ENCODE measurements at regions not wholly inside any gene's neighbourhood (a gene's known extent, or its start where the extent isn't known, plus 50 kb on each side); places are given as distances from the start of the nearest gene placed in this dataset.

DNA sequence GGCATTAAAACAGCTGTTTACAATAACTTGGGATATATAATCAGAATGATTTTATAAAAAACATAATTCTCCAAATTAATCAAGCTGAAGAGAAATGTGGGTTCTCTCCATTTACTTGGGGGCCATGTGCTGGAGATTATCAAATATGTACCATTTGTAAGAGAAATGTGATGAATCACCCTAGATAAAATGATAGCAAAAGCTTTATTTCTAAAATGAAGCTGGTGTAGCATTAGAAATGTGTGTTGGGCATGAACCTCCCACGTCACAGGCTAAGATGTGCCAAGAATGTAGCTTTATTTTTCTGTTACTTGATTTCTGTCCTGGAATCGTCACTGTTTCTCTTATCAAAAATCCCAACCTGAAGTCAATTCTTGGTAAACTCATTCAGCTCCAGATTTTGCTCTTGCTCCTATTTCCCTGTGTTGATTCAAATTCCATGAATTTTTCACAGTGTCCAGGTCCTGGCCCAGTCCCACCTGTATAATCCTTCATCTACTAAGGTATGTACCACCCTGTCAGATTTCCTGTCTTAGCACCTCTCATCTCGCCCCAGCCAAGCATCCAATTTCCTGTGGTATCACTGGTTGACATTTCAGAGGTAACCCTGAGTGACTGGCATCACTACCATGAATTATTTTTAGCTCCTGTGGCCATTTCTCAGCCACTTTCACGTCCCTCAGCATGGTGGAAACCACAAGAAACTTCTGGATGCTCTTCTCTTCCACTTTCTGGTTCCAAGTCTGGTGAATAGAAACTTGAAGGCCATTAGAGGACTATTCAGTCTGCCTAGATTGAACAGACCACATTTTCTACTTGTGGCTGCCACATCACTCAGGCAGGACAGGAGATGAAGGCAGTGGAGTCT lies 103.6 kb upstream of the FLRT2 start:
- TF ChIP-seq POLR2A (IDR thresholded peaks at IDR 0.05) (no peak), EP300 (IDR thresholded peaks at IDR 0.05) (no peak)
- TF ChIP-seq, protein P1, sequence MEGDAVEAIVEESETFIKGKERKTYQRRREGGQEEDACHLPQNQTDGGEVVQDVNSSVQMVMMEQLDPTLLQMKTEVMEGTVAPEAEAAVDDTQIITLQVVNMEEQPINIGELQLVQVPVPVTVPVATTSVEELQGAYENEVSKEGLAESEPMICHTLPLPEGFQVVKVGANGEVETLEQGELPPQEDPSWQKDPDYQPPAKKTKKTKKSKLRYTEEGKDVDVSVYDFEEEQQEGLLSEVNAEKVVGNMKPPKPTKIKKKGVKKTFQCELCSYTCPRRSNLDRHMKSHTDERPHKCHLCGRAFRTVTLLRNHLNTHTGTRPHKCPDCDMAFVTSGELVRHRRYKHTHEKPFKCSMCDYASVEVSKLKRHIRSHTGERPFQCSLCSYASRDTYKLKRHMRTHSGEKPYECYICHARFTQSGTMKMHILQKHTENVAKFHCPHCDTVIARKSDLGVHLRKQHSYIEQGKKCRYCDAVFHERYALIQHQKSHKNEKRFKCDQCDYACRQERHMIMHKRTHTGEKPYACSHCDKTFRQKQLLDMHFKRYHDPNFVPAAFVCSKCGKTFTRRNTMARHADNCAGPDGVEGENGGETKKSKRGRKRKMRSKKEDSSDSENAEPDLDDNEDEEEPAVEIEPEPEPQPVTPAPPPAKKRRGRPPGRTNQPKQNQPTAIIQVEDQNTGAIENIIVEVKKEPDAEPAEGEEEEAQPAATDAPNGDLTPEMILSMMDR (IDR thresholded peaks at IDR 0.05): no peak

All from ovary (tissue), 3 donors.